DOHH2 (cell line): ENCODE measurements at regions not wholly inside any gene's neighbourhood (a gene's known extent, or its start where the extent isn't known, plus 50 kb on each side); places are given as distances from the start of the nearest gene placed in this dataset.

ENCODE experiments used
- EZH2phosphoT487 ChIP-seq: fragments of 200-600 bp; sonication (generic); IDR thresholded peaks from 2 replicates; pipeline ENCODE4 v1.6.1; 2017; ENCODE audit warnings: borderline replicate concordance, mild to moderate bottlenecking, antibody characterized with exemption, low read length, moderate library complexity, mixed read lengths
- TF ChIP-seq, protein P1 (sequence below): fragments of 200-600 bp; sonication (generic); IDR thresholded peaks from one replicate; pipeline ENCODE4 v1.5.1; 2014; ENCODE audit warnings: antibody characterized with exemption, mild to moderate bottlenecking, low read depth, low read length; ENCODE audit not compliant: poor library complexity, severe bottlenecking

DNA sequence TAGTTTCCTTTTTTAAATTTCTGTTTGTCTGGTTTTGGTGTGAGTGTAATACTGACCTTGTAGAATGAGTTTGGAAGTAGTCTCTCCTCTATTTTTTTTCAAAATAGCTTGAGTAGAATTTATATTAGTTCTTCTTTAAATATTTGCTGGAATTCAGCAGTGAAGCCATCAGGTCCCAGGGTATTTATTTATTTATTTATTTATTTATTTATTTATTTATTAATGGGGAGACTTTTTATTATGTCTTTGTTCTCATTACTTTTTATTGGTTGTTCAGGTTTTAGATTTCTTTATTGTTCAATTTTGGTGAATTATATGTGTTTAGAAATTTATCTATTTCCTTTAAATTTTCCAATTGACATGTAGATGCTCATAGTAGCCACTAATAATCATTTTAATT is 875.8 kb upstream of the COX7C start:
- TF ChIP-seq, protein P1, sequence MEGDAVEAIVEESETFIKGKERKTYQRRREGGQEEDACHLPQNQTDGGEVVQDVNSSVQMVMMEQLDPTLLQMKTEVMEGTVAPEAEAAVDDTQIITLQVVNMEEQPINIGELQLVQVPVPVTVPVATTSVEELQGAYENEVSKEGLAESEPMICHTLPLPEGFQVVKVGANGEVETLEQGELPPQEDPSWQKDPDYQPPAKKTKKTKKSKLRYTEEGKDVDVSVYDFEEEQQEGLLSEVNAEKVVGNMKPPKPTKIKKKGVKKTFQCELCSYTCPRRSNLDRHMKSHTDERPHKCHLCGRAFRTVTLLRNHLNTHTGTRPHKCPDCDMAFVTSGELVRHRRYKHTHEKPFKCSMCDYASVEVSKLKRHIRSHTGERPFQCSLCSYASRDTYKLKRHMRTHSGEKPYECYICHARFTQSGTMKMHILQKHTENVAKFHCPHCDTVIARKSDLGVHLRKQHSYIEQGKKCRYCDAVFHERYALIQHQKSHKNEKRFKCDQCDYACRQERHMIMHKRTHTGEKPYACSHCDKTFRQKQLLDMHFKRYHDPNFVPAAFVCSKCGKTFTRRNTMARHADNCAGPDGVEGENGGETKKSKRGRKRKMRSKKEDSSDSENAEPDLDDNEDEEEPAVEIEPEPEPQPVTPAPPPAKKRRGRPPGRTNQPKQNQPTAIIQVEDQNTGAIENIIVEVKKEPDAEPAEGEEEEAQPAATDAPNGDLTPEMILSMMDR: no peak
- TF ChIP-seq EZH2phosphoT487: no peak
